Neural crest cell (in vitro differentiated cells): ENCODE measurements at regions not wholly inside any gene's neighbourhood (a gene's known extent, or its start where the extent isn't known, plus 50 kb on each side); places are given as distances from the start of the nearest gene placed in this dataset.

Source experiments
- DNase-seq: peaks from one replicate; pipeline ENCODE4 v3.0.0; 2021; ENCODE audit warnings: low read depth, mixed read lengths, low spot score
- H3K27ac Mint-ChIP-seq: one replicate; pipeline ENCODE4 v1.8.0; 2021; ENCODE audit warnings: mild to moderate bottlenecking, mixed read lengths; ENCODE audit not compliant: unreplicated experiment
- H3K27me3 Mint-ChIP-seq: 2 replicates; pipeline ENCODE4 v1.8.0; 2021; ENCODE audit warnings: low read depth, mild to moderate bottlenecking, mixed read lengths
- H3K36me3 Mint-ChIP-seq: 2 replicates; pipeline ENCODE4 v1.8.0; 2021; ENCODE audit warnings: low read depth, mild to moderate bottlenecking, mixed read lengths
- H3K4me1 Mint-ChIP-seq: 2 replicates; pipeline ENCODE4 v1.8.0; 2021; ENCODE audit warnings: mixed read lengths
- H3K4me3 Mint-ChIP-seq: one replicate; pipeline ENCODE4 v1.8.0; 2021; ENCODE audit warnings: mild to moderate bottlenecking, mixed read lengths
- H3K9me3 Mint-ChIP-seq: 2 replicates; pipeline ENCODE4 v1.8.0; 2021; ENCODE audit warnings: mixed read lengths
- TF ChIP-seq, protein P1 (sequence below): fragments of 200-600 bp; sonication (generic); conservative IDR thresholded peaks from 2 replicates; pipeline ENCODE4 v1.5.0; 2021; ENCODE audit warnings: antibody characterized with exemption, mild to moderate bottlenecking

DNA sequence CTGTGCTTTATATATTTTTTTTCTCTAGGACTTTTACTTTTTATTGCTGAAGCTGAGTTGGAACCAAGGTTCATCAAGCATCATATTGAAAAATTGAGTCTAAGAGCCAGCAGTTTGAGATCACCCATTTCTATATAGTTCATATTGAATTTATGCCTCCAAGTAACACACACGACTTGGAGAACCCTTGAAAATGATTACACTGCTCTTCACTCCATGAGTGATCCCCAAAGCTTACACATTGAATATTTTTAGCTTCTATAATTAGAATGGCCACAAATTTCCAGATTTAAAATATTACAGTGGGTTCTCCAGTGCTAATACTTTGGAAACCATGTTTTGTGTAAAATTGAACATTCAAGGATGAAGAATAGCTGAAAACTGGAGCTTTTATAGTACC lies 144.4 kb upstream of the SLC4A4 start:
- Mint-ChIP-seq H3K27me3 (peaks cover 15% of the 10 kb centered on the region), H3K27ac (no peak overlapping the region), H3K4me3 (no peak overlapping the region), H3K36me3 (no peaks in the 10 kb centered on the region), H3K4me1 (peaks cover 9% of the 10 kb centered on the region), H3K9me3 (no peaks in the 10 kb centered on the region)
- TF ChIP-seq, protein P1, sequence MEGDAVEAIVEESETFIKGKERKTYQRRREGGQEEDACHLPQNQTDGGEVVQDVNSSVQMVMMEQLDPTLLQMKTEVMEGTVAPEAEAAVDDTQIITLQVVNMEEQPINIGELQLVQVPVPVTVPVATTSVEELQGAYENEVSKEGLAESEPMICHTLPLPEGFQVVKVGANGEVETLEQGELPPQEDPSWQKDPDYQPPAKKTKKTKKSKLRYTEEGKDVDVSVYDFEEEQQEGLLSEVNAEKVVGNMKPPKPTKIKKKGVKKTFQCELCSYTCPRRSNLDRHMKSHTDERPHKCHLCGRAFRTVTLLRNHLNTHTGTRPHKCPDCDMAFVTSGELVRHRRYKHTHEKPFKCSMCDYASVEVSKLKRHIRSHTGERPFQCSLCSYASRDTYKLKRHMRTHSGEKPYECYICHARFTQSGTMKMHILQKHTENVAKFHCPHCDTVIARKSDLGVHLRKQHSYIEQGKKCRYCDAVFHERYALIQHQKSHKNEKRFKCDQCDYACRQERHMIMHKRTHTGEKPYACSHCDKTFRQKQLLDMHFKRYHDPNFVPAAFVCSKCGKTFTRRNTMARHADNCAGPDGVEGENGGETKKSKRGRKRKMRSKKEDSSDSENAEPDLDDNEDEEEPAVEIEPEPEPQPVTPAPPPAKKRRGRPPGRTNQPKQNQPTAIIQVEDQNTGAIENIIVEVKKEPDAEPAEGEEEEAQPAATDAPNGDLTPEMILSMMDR: no peak
- no peak for DNase-seq

GRCh38 chr4:71195924-71196323 lies 142.9 kb upstream of the SLC4A4 start:
- H3K36me3 Mint-ChIP-seq: no peaks in the 10 kb centered on the region
- TF ChIP-seq, protein P1: no peak
- no peak for DNase-seq
- no peaks in the 10 kb centered on the region for H3K9me3 Mint-ChIP-seq
- H3K27me3 Mint-ChIP-seq: peaks cover 8% of the 10 kb centered on the region
- H3K4me3 Mint-ChIP-seq: no peak overlapping the region
- H3K4me1 Mint-ChIP-seq: peaks cover 6% of the 10 kb centered on the region
- H3K27ac Mint-ChIP-seq: no peak overlapping the region

- H3K27ac Mint-ChIP-seq: no peak overlapping the region
- H3K9me3 Mint-ChIP-seq: no peaks in the 10 kb centered on the region
- no peak for DNase-seq
- H3K27me3 Mint-ChIP-seq: no peaks in the 10 kb centered on the region
- no peaks in the 10 kb centered on the region for H3K36me3 Mint-ChIP-seq
- no peak overlapping the region for H3K4me3 Mint-ChIP-seq
- peaks cover 6% of the 10 kb centered on the region for H3K4me1 Mint-ChIP-seq
- TF ChIP-seq, protein P1: no peak
Measured at GRCh38 chr4:71198958-71199357, 139.9 kb upstream of the SLC4A4 start.

- Mint-ChIP-seq H3K36me3 (no peaks in the 10 kb centered on the region), H3K4me1 (peaks cover 2% of the 10 kb centered on the region), H3K27ac (no peak overlapping the region), H3K4me3 (no peak overlapping the region), H3K9me3 (no peaks in the 10 kb centered on the region), H3K27me3 (no peaks in the 10 kb centered on the region)
- TF ChIP-seq, protein P1: no peak
- no peak for DNase-seq
Measured at GRCh38 chr4:71201057-71201456, 137.8 kb upstream of the SLC4A4 start.

- TF ChIP-seq, protein P1: no peak
- Mint-ChIP-seq H3K36me3 (no peaks in the 10 kb centered on the region), H3K27ac (no peak overlapping the region), H3K4me1 (no peaks in the 10 kb centered on the region), H3K27me3 (no peaks in the 10 kb centered on the region), H3K9me3 (no peaks in the 10 kb centered on the region), H3K4me3 (no peak overlapping the region)
- DNase-seq: no peak
Measured at GRCh38 chr4:71201817-71202576, 136.8 kb upstream of the SLC4A4 start.
